ENCODE measurements at regions not wholly inside any gene's neighbourhood (a gene's known extent, or its start where the extent isn't known, plus 50 kb on each side); places are given as distances from the start of the nearest gene placed in this dataset.

DNA sequence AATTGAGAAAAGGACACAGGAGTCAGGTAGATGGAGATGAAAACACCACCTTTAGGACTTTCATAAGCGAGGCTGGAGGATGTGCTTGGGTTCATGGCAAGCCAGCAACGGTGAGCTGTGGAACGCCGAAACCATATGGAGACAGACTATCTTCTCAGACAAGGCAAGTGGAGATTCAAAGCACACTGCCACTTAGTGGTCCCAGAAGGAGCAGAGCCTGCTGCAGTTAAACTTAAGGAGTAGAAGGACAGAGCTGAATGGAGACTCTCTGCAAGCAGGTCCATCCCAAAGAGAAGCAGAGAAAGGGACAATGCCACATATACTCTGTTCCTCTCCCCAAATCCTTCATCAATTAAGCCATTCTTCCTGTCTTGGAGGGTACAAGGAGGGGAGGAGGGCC is 236.3 kb upstream of the HABP2 start:
- Histone ChIP-seq H3K9me2 (ENCODE audit: insufficient read depth) (no peaks in the 10 kb centered on the region), H3K27me3 (ENCODE audit: insufficient read depth, low read length) (no peaks in the 10 kb centered on the region), H3K36me3 (ENCODE audit: control insufficient read depth in 1 of 2, insufficient read depth in 2 of 2, low read length in 2 of 2) (no peaks in the 10 kb centered on the region), H2AFZ (ENCODE audit: low read depth, low read length, poor library complexity, severe bottlenecking) (no peak overlapping the region), H3K79me2 (ENCODE audit: insufficient read depth, low read length) (no peaks in the 10 kb centered on the region), H3K4me1 (ENCODE audit: control insufficient read depth in 1 of 2, insufficient read depth in 2 of 2, low read length in 2 of 2) (peaks cover 0 to 8% of the 10 kb centered on the region in 2 experiments; a peak in 2 of 4 replicates), H3K4me3 (replicated peaks in 1 of 2; ENCODE audit: low read depth in 1 of 2, low read length in 2 of 2) (no peak overlapping the region), H3K4me2 (ENCODE audit: low read length) (no peak overlapping the region), H3K9ac (ENCODE audit: low read length) (no peak overlapping the region), H3K9me3 (ENCODE audit: control insufficient read depth in 1 of 2, insufficient read depth in 1 of 2, low read depth in 1 of 2, low read length in 2 of 2) (no peaks in the 10 kb centered on the region), H4K20me1 (ENCODE audit: insufficient read depth) (no peaks in the 10 kb centered on the region), H3K27ac (ENCODE audit: low read depth, low read length) (no peak overlapping the region)
- no peak for ATAC-seq
- ChIA-PET RAD21 (ENCODE audit: low non-redundant PET in 1 of 2, low total read pairs in 2 of 2, uncharacterized antibody in 2 of 2, unreplicated experiment in 2 of 2) (no interaction called here), POLR2A (no interaction called here), CTCF (no interaction called here)
- intact Hi-C loops (cut with micrococcal nuclease), result no loop called here
- no peak for TF ChIP-seq TCF7L2 (IDR thresholded peaks at IDR 0.05; ENCODE audit: borderline replicate concordance, extremely low read depth, insufficient read depth, insufficient read length)
- no peak for TF ChIP-seq FOSL1 (IDR thresholded peaks at IDR 0.05; ENCODE audit: low read depth)
- no peak for TF ChIP-seq SP1 (IDR thresholded peaks at IDR 0.05; ENCODE audit: low read depth)
- no peak for TF ChIP-seq CTCF (IDR thresholded peaks at IDR 0.05 in 2 of 3, conservative IDR thresholded peaks at IDR 0.05 in 1 of 3; ENCODE audit: borderline replicate concordance in 1 of 3, insufficient read depth in 1 of 3, low read depth in 2 of 3, low read length in 2 of 3)
- TF ChIP-seq, protein P1, sequence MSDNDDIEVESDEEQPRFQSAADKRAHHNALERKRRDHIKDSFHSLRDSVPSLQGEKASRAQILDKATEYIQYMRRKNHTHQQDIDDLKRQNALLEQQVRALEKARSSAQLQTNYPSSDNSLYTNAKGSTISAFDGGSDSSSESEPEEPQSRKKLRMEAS (IDR thresholded peaks at IDR 0.05), result no peak
- TF ChIP-seq EZH2 (IDR thresholded peaks at IDR 0.05), result no peak
- TF ChIP-seq EGR1 (IDR thresholded peaks at IDR 0.05; ENCODE audit: low read depth), result no peak
- TF ChIP-seq, protein P2, sequence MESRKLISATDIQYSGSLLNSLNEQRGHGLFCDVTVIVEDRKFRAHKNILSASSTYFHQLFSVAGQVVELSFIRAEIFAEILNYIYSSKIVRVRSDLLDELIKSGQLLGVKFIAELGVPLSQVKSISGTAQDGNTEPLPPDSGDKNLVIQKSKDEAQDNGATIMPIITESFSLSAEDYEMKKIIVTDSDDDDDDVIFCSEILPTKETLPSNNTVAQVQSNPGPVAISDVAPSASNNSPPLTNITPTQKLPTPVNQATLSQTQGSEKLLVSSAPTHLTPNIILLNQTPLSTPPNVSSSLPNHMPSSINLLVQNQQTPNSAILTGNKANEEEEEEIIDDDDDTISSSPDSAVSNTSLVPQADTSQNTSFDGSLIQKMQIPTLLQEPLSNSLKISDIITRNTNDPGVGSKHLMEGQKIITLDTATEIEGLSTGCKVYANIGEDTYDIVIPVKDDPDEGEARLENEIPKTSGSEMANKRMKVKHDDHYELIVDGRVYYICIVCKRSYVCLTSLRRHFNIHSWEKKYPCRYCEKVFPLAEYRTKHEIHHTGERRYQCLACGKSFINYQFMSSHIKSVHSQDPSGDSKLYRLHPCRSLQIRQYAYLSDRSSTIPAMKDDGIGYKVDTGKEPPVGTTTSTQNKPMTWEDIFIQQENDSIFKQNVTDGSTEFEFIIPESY (IDR thresholded peaks at IDR 0.05; ENCODE audit: extremely low read depth, insufficient replicate concordance, low read length), result no peak
- no peak for TF ChIP-seq POLR2A (IDR thresholded peaks at IDR 0.05; ENCODE audit: borderline replicate concordance, extremely low read depth, insufficient read depth, insufficient read length)
- TF ChIP-seq JUND (IDR thresholded peaks at IDR 0.05), result no peak
- no peak for TF ChIP-seq CEBPB (IDR thresholded peaks at IDR 0.05; ENCODE audit: low read depth)
- no peak for TF ChIP-seq ATF3 (IDR thresholded peaks at IDR 0.05)
- no peak for TF ChIP-seq EZH2phosphoT487 (IDR thresholded peaks at IDR 0.05; ENCODE audit: borderline replicate concordance)
- DNase-seq (ENCODE audit: low read depth, low spot score), result no peak
- no TSS peak for BruUV-seq (replicated peaks)
